ENCODE measurements at regions not wholly inside any gene's neighbourhood (a gene's known extent, or its start where the extent isn't known, plus 50 kb on each side); places are given as distances from the start of the nearest gene placed in this dataset.

GRCh38 chr14:101055776-101056374 is 152.4 kb upstream of the RTL1 start:
- Histone ChIP-seq H2AFZ (ENCODE audit: low read length) (no peak overlapping the region), H3K9me3 (ENCODE audit: low read length) (0 out of 2 replicates have a peak, but pooled peaks cover 3% of the 10 kb centered on the region), H3K36me3 (ENCODE audit: insufficient read depth, low read length) (no peaks in the 10 kb centered on the region), H3K4me1 (ENCODE audit: insufficient read depth, low read length, poor library complexity, severe bottlenecking) (no peaks in the 10 kb centered on the region), H3K4me3 (ENCODE audit: low read depth, low read length, poor library complexity, severe bottlenecking) (no peak overlapping the region), H3K27ac (ENCODE audit: low read depth, low read length, poor library complexity, severe bottlenecking) (no peak overlapping the region), H3K9me2 (ENCODE audit: insufficient read depth, low read length) (no peaks in the 10 kb centered on the region; the same call in 1 of the 2 replicates), H4K20me1 (ENCODE audit: insufficient read depth, low read length) (no peaks in the 10 kb centered on the region), H3K4me2 (ENCODE audit: low read length) (no peak overlapping the region), H3K79me2 (ENCODE audit: insufficient read depth, low read depth, low read length) (no peaks in the 10 kb centered on the region)
- no peak for DNase-seq (ENCODE audit: low spot score)
- BruUV-seq (replicated peaks), result no TSS peak
- POLR2A ChIA-PET, result no interaction called here
- intact Hi-C loops (cut with micrococcal nuclease; ENCODE audit: unreplicated experiment), result no loop called here
- TF ChIP-seq EZH2phosphoT487 (IDR thresholded peaks at IDR 0.05; ENCODE audit: borderline replicate concordance, low read depth, low read length), result no peak
- TF ChIP-seq CTCF (conservative IDR thresholded peaks at IDR 0.05; ENCODE audit: low read length), result no peak
- CTCF ChIA-PET (ENCODE audit: unreplicated experiment), result no interaction called here

- H3K4me2 ChIP-seq (ENCODE audit: low read length), result no peak overlapping the region
- DNase-seq (ENCODE audit: low spot score), result no peak
- intact Hi-C loops (cut with micrococcal nuclease; ENCODE audit: unreplicated experiment), result no loop called here
- ChIA-PET CTCF (ENCODE audit: unreplicated experiment) (no interaction called here), POLR2A (no interaction called here)
- no peaks in the 10 kb centered on the region; the same call in 1 of the 2 replicates for H3K9me2 ChIP-seq (ENCODE audit: insufficient read depth, low read length)
- 0 out of 2 replicates have a peak, but pooled peaks cover 3% of the 10 kb centered on the region for H3K9me3 ChIP-seq (ENCODE audit: low read length)
- no peaks in the 10 kb centered on the region for H3K4me1 ChIP-seq (ENCODE audit: insufficient read depth, low read length, poor library complexity, severe bottlenecking)
- no peaks in the 10 kb centered on the region for H4K20me1 ChIP-seq (ENCODE audit: insufficient read depth, low read length)
- no peaks in the 10 kb centered on the region for H3K36me3 ChIP-seq (ENCODE audit: insufficient read depth, low read length)
- H3K79me2 ChIP-seq (ENCODE audit: insufficient read depth, low read depth, low read length), result no peaks in the 10 kb centered on the region
- BruUV-seq (replicated peaks), result no TSS peak
- TF ChIP-seq CTCF (conservative IDR thresholded peaks at IDR 0.05; ENCODE audit: low read length), result no peak
- no peak for TF ChIP-seq EZH2phosphoT487 (IDR thresholded peaks at IDR 0.05; ENCODE audit: borderline replicate concordance, low read depth, low read length)
- H3K27ac ChIP-seq (ENCODE audit: low read depth, low read length, poor library complexity, severe bottlenecking), result no peak overlapping the region
- no peak overlapping the region for H2AFZ ChIP-seq (ENCODE audit: low read length)
- no peak overlapping the region for H3K4me3 ChIP-seq (ENCODE audit: low read depth, low read length, poor library complexity, severe bottlenecking)
Observed at GRCh38 chr14:101056446-101056845, 152.9 kb upstream of the RTL1 start.

- no peaks in the 10 kb centered on the region for H3K36me3 ChIP-seq (ENCODE audit: insufficient read depth, low read length)
- H3K27ac ChIP-seq (ENCODE audit: low read depth, low read length, poor library complexity, severe bottlenecking), result no peak overlapping the region
- TF ChIP-seq EZH2phosphoT487 (IDR thresholded peaks at IDR 0.05; ENCODE audit: borderline replicate concordance, low read depth, low read length) (no peak), CTCF (conservative IDR thresholded peaks at IDR 0.05; ENCODE audit: low read length) (no peak)
- POLR2A ChIA-PET, result no interaction called here
- H3K4me1 ChIP-seq (ENCODE audit: insufficient read depth, low read length, poor library complexity, severe bottlenecking), result no peaks in the 10 kb centered on the region
- H2AFZ ChIP-seq (ENCODE audit: low read length), result no peak overlapping the region
- no peak for DNase-seq (ENCODE audit: low spot score)
- no peak overlapping the region for H3K4me2 ChIP-seq (ENCODE audit: low read length)
- no peaks in the 10 kb centered on the region for H3K79me2 ChIP-seq (ENCODE audit: insufficient read depth, low read depth, low read length)
- CTCF ChIA-PET (ENCODE audit: unreplicated experiment), result no interaction called here
- H3K4me3 ChIP-seq (ENCODE audit: low read depth, low read length, poor library complexity, severe bottlenecking), result no peak overlapping the region
- 0 out of 2 replicates have a peak, but pooled peaks cover 3% of the 10 kb centered on the region for H3K9me3 ChIP-seq (ENCODE audit: low read length)
- BruUV-seq (replicated peaks), result no TSS peak
- no peaks in the 10 kb centered on the region for H4K20me1 ChIP-seq (ENCODE audit: insufficient read depth, low read length)
- H3K9me2 ChIP-seq (ENCODE audit: insufficient read depth, low read length), result no peaks in the 10 kb centered on the region; the same call in 1 of the 2 replicates
- intact Hi-C loops (cut with micrococcal nuclease; ENCODE audit: unreplicated experiment), result no loop called here
Observed at GRCh38 chr14:101057394-101057793, 153.9 kb upstream of the RTL1 start.

Measured in OCI-LY7 (cell line).